CD4-positive, alpha-beta T cell treated with Interleukin-1 beta for 1 hour (primary cell): ENCODE measurements at regions not wholly inside any gene's neighbourhood (a gene's known extent, or its start where the extent isn't known, plus 50 kb on each side); places are given as distances from the start of the nearest gene placed in this dataset.
A peak's percentile ranks its signal among the peaks of the same experiment; 100 is the strongest.
"Not testable (repeated sequence)": the region's sequence is repeated elsewhere in the genome, so short reads cannot be mapped to it uniquely, and the experiment has no call there.

Experiments used
- DNase-seq, 2 donors: peaks; one replicate each; pipeline ENCODE4 v3.0.0-alpha.2; 2020 to 2022

DNA sequence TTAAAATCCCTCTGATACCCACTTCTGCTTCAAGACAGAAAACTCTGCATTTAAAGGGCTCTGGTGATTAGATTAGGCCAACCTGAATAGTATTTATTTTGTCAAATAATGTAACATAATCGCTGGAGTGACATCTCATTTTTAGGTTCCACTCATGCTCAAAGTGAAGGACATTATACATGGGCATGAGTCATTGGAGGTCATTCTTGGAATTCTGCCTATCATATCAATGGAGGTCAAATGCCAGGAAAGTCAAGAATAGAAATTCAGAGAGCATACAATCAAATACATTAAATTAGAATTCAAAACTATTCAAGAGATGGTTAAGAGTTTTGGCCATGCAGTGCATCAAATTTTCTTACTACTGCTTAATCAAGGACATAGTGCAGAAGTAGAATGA lies 50.8 kb upstream of the PRSS1 start:
- DNase-seq = no peak

DNA sequence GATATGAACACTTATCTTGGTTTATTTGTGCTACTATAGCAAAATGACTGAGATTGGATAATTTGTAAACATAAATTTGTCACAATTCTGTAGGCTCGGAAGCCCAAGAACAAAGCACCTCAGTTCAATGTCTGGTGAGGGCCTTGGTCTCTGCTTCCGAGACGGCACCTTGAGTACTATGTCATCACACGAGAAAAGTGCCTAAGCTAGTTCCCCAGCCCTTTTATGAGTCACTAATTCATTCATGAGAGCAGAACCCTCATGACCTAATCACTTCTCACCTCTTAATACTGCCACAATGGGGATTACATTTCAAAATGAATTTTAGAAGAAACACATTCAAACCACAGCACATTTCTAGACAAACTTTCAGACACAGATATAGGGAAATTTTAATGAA lies 52.0 kb upstream of the PRSS1 start:
- no peak for DNase-seq

DNA sequence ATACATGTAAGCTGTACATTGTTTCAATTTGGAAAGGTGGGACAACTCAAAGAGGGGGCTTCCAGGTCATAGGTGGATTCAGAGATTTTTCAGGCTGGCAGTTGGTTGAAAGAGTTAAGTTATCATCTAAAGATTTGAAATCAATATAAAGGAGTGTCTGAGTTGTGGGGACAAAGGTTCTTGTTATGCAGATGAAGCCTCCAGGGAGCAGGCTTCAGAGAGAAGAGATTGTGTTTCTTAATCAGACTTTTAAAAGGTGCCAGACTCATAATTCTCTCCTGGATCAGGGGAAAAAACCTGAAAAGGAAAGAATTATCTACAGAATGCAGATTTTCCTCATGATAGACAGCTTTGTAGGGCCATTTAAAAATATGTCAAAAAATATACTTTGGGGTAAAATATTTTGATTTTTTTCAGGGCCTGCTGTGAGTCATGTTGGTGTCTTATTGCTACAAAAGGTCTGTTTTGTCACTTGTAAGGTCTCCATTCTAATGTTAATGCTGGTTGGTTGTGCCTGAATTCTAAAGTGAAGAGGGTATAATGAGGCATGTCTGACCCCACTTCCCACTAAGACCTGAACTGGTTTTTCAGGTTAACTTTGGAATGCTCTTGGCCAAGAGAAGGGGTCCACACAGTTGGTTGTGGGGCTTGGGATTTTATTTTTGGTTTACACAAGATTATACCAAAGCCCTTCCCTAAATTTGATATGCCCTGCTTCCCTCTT lies 52.7 kb upstream of the PRSS1 start:
- DNase-seq = no peak

DNA sequence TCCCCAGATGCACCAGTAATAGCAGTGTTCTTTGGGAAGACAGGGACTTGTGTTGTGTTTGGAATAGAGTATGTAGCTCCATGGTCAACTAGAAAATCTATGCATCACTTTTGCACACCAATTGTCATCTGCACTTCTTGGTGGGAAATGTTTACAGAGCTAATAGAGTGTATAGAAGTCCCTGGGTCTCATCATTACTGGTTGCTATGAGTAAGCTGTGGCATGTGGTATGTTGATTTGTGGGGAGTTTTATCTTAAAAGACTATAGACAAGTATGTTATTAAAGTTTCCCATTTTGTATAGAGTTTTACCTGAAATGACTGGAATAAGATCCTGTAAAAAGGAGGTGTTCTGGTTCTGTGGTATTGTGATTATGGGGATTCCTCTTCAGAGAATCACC lies 55.4 kb upstream of the PRSS1 start:
- DNase-seq = no peak

- DNase-seq = no peak
These were observed 58.6 kb upstream of the PRSS1 start for GRCh38 chr7:142690554-142691182.

DNA sequence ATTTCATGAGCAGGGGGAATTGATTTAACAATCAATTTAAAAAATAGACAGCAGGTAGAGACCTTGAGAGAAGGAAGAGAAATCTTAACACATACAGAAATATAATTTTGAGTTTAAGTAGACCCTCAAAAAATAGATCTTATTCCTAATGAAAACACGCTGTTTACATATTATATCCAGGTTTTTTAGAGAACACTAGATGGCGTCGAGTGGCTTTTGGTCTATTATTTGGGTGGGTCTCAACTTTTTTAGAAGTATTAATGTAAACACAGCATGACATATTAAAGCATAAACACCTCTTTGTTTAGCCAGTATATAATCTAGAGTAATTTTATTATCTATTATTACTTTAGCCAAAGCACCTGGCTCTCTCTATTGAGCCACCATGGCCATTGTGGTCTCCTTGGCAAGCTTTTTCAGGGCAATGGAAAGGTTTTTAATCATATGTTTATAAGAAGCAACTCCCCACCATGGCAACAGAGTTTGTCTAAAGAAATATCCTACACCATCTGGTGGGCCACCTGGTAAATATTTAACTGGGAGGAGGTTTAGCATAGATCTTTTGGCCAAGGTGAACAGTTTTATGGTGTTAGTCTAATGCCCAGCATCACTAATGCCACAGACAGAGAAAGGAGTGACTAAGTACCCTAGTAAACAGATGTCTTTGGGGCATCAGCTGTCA lies 59.7 kb upstream of the PRSS1 start:
- no peak for DNase-seq

GRCh38 chr7:142685877-142686508 lies 63.3 kb upstream of the PRSS1 start:
- DNase-seq = peak in 1 of 2 donors; percentile 20

GRCh38 chr7:142681314-142682092 lies 67.8 kb upstream of the PRSS1 start:
- no peak for DNase-seq

DNA sequence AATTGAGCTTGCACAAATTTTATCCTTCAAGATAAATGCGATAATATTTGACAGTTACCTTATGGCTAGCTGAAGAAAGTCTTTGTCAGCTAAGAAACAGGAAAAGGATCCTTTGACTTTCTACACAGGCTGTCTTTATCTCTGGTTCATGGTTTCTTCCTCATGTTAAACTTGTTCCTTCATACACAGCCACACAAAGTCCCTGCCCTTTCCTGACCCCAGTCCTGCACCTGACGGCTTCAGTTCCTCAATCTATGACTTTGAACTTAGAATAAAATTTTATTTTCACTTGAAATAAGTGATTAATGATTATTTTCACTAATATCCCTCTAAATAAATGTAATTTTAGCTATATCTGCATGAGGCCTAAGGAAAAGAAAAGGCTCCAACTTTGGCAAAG lies 77.8 kb upstream of the PRSS1 start:
- DNase-seq = no peak

DNA sequence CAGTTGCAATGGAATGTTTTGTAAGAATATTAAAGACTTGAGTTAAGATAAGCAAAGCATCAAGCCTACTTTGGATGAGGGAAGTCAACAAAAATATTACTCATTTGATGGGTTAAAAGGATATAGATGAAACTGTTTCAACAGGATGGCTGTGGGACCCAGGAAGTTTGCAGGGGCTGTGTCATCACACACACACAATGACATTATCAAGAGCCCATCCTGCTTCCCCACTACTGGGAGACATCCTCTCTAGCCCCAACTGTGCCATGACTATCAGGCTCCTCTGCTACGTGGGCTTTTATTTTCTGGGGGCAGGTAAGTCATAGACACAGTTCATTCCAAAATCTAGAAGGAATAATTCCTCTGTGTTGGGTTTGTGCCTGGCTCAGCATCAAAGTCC lies 78.8 kb upstream of the PRSS1 start:
- no peak for DNase-seq

- peak in 1 of 2 donors; percentile 39 for DNase-seq
These were observed 80.1 kb upstream of the PRSS1 start for GRCh38 chr7:142669074-142669654.

GRCh38 chr7:142668495-142668894 lies 80.8 kb upstream of the PRSS1 start:
- no peak for DNase-seq

DNA sequence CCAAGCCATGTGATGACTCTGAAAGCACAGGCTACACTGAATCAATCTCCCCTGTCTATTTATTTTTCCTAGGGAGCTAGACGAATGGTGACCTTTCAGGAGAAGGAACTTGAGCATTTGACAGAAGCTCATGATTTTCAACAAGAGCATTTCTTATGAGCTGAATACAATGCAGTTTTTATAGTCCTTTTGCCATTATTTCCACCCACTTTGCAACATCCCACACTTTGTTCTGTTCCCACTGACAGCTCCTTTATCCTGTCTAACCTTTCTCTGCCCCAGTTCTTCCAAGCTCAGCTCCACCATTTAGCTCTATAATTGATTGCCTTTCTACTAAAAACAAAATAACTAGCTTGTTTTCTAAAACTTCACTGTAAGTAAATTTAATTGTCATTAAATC lies 91.9 kb upstream of the PRSS1 start:
- DNase-seq = no peak

DNA sequence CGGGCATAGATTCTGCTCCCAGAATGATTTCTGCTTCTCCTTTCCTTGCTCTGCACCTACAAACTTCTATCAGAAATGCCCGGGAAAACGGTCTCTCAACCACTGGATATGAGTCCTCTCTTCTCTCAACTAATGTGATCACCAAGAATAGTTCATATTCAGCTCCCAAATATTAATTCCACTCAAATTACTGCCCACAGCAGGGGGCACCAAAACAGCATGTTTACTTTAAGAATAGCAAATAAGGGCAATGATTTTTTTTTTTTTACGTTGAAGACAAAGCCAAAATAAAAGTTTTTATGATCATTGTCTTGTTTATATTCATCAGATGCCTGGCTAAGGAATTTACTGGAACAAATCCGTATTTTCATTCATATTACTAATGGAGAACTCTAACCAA lies 94.9 kb upstream of the PRSS1 start:
- no peak for DNase-seq

DNA sequence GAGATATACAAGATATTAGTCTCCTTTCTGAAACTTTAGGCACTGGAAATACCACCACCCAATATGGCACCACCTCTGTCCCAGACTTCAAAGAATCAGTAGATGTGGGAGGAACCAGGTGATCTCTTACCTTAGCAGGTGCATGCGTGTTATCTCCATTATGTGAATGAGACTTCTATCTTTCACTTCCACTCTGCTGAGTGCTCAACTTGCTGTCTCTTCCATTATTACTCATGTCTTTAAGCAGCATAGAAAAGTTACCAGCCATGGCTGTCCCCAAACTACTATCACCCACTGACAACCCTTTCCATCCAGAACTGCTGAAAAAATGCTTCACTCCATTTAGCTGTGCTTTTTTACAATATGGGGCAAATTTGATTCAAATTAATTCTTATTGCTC lies 101.5 kb upstream of the PRSS1 start:
- no peak for DNase-seq

- no peak for DNase-seq
These were observed 102.7 kb upstream of the PRSS1 start for GRCh38 chr7:142646386-142647140.

DNA sequence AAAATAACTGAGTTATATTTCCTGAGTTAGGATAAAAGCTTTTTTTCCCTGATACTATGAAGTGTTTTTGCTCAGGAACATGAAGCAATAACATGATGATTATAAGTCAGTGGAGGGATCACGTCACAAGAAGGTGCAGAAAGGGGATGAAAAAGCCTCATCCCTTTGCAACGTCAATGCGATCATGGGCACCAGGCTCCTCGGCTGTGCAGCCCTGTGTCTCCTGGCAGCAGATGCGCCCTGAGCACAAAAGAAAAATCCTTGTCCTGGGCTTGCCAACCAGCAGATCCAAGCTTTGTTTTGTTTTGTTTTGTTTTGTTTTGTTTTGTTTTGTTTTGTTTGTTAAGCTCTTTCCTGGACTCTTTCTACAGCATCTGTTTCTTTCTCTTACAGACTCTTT lies 103.5 kb upstream of the PRSS1 start:
- no peak for DNase-seq

GRCh38 chr7:142642316-142642715 lies 107.0 kb upstream of the PRSS1 start:
- no peak for DNase-seq

- not testable (repeated sequence) for DNase-seq
These were observed 108.0 kb upstream of the PRSS1 start for GRCh38 chr7:142641252-142641651.

DNA sequence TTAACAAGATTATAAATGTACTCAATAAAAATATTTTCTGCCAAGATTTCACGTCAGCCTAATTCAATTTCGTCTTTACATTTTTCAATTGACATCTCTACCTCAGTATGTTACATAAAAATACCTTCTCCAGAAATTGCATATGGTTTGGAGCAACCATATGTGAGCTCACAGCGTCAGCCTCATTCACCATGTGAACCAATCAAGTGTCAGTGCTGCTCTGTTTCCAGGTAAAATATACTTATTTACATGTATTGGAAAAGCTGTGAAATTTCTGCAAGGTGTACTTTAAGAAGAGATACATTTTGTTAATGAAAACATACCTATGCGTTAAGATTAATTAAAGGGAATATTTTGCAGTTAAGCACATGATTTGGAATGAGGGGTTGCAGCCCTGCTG lies 110.7 kb upstream of the PRSS1 start:
- DNase-seq = no peak

DNA sequence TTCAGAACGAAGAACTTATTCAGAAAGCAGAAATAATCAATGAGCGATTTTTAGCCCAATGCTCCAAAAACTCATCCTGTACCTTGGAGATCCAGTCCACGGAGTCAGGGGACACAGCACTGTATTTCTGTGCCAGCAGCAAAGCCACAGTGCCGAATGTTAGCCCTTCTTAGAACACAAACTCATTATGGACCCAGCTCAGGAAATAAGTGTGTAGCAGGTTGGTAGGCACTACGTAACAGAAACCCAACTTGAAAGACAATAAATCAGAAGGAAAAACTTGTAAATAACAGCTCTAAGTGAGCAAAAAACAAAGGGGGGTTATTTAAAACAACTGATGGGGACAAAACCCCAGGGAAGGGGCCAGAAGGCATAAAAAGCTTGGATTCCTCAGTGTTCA lies 112.0 kb upstream of the PRSS1 start:
- DNase-seq = peak in 1 of 2 donors; percentile 24

DNA sequence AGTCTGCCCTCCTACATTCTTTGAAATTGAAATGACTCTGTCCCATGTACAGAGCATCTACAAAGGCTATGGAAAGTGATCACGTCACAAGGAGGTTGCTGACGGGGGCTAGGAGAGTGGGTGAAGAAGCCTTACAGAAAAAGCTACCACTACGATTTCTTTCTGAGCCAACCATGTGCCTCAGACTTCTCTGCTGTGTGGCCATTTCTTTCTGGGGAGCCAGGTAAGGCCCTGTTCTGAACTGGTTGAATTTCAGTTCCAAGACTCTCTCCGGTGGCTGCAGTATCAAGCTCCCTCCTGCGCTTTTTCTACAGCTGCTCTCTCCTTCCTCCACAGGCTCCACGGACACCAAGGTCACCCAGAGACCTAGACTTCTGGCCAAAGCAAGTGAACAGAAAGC lies 112.5 kb upstream of the PRSS1 start:
- peak; percentile 47 to 56 for DNase-seq
